ENCODE measurements at regions not wholly inside any gene's neighbourhood (a gene's known extent, or its start where the extent isn't known, plus 50 kb on each side); places are given as distances from the start of the nearest gene placed in this dataset.

- no peak for DNase-seq
- Mint-ChIP-seq H3K27ac (ENCODE audit: unreplicated experiment) (no peak overlapping the region), H3K4me1 (ENCODE audit: low read depth, unreplicated experiment) (no peaks in the 10 kb centered on the region), H3K4me3 (ENCODE audit: unreplicated experiment) (no peak overlapping the region), H3K27me3 (ENCODE audit: insufficient read depth, unreplicated experiment) (no peaks in the 10 kb centered on the region), H3K9me3 (ENCODE audit: unreplicated experiment) (peaks cover 6% of the 10 kb centered on the region), H3K36me3 (ENCODE audit: insufficient read depth, unreplicated experiment) (no peaks in the 10 kb centered on the region)
- ChIA-PET CTCF (interaction anchor here (1.0 kb wide), 1 partner anchor 602 kb away, joined by 3 read pairs; no protein-coding TSS in a partner anchor), POLR2A (no interaction called here)
- intact Hi-C loops (cut with micrococcal nuclease; ENCODE audit: unreplicated experiment) = no loop called here
- H3K4me1 ChIP-seq = no peaks in the 10 kb centered on the region
- H3K4me3 ChIP-seq (ENCODE audit: low read depth, low read length) = no peak overlapping the region
- TF ChIP-seq CTCF (IDR thresholded peaks at IDR 0.05; ENCODE audit: insufficient read depth in 1 of 2, low read depth in 1 of 2, low read length in 1 of 2, severe bottlenecking in 1 of 2, unreplicated experiment in 1 of 2) = no peak
- no peaks in the 10 kb centered on the region for H3K9me3 ChIP-seq
- H3K27me3 ChIP-seq (replicated peaks; ENCODE audit: control insufficient read depth, insufficient read depth, low read length) = no peaks in the 10 kb centered on the region
- no peaks in the 10 kb centered on the region for H3K36me3 ChIP-seq (ENCODE audit: control insufficient read depth, insufficient read depth, low read length)
- BruUV-seq (replicated peaks) = no TSS peak
Observed at GRCh38 chr3:34582055-34582454, 783.6 kb downstream of the PDCD6IP start.

- Mint-ChIP-seq H3K27me3 (ENCODE audit: insufficient read depth, unreplicated experiment) (no peaks in the 10 kb centered on the region), H3K27ac (ENCODE audit: unreplicated experiment) (no peak overlapping the region), H3K9me3 (ENCODE audit: unreplicated experiment) (peaks cover 11% of the 10 kb centered on the region), H3K4me3 (ENCODE audit: unreplicated experiment) (no peak overlapping the region), H3K36me3 (ENCODE audit: insufficient read depth, unreplicated experiment) (no peaks in the 10 kb centered on the region), H3K4me1 (ENCODE audit: low read depth, unreplicated experiment) (no peaks in the 10 kb centered on the region)
- BruUV-seq (replicated peaks) = no TSS peak
- Histone ChIP-seq H3K36me3 (ENCODE audit: control insufficient read depth, insufficient read depth, low read length) (no peaks in the 10 kb centered on the region), H3K4me1 (no peaks in the 10 kb centered on the region), H3K27me3 (replicated peaks; ENCODE audit: control insufficient read depth, insufficient read depth, low read length) (no peaks in the 10 kb centered on the region), H3K4me3 (ENCODE audit: low read depth, low read length) (no peak overlapping the region), H3K9me3 (no peaks in the 10 kb centered on the region)
- no peak for TF ChIP-seq CTCF (IDR thresholded peaks at IDR 0.05; ENCODE audit: insufficient read depth in 1 of 2, low read depth in 1 of 2, low read length in 1 of 2, severe bottlenecking in 1 of 2, unreplicated experiment in 1 of 2)
- ChIA-PET POLR2A (no interaction called here), CTCF (no interaction called here)
- no peak for DNase-seq
- intact Hi-C loops (cut with micrococcal nuclease; ENCODE audit: unreplicated experiment) = no loop called here
Observed at GRCh38 chr3:34583451-34583850, 785.0 kb downstream of the PDCD6IP start.

- no peaks in the 10 kb centered on the region for H3K9me3 ChIP-seq
- no peaks in the 10 kb centered on the region for H3K36me3 Mint-ChIP-seq (ENCODE audit: insufficient read depth, unreplicated experiment)
- intact Hi-C loops (cut with micrococcal nuclease; ENCODE audit: unreplicated experiment) = no loop called here
- no peak for TF ChIP-seq CTCF (IDR thresholded peaks at IDR 0.05; ENCODE audit: insufficient read depth in 1 of 2, low read depth in 1 of 2, low read length in 1 of 2, severe bottlenecking in 1 of 2, unreplicated experiment in 1 of 2)
- ChIA-PET CTCF (no interaction called here), POLR2A (no interaction called here)
- H3K27me3 Mint-ChIP-seq (ENCODE audit: insufficient read depth, unreplicated experiment) = no peaks in the 10 kb centered on the region
- no peak overlapping the region for H3K4me3 Mint-ChIP-seq (ENCODE audit: unreplicated experiment)
- peaks cover 21% of the 10 kb centered on the region for H3K9me3 Mint-ChIP-seq (ENCODE audit: unreplicated experiment)
- H3K36me3 ChIP-seq (ENCODE audit: control insufficient read depth, insufficient read depth, low read length) = no peaks in the 10 kb centered on the region
- no peaks in the 10 kb centered on the region for H3K27me3 ChIP-seq (replicated peaks; ENCODE audit: control insufficient read depth, insufficient read depth, low read length)
- DNase-seq = no peak
- no peaks in the 10 kb centered on the region for H3K4me1 ChIP-seq
- no peaks in the 10 kb centered on the region for H3K4me1 Mint-ChIP-seq (ENCODE audit: low read depth, unreplicated experiment)
- no peak overlapping the region for H3K4me3 ChIP-seq (ENCODE audit: low read depth, low read length)
- H3K27ac Mint-ChIP-seq (ENCODE audit: unreplicated experiment) = no peak overlapping the region
- no TSS peak for BruUV-seq (replicated peaks)
Observed at GRCh38 chr3:34584971-34585370, 786.5 kb downstream of the PDCD6IP start.

All from Caco-2 (cell line).